SHP77 (cell line): ENCODE measurements at regions not wholly inside any gene's neighbourhood (a gene's known extent, or its start where the extent isn't known, plus 50 kb on each side); places are given as distances from the start of the nearest gene placed in this dataset.
A peak's percentile ranks its signal among the peaks of the same experiment; 100 is the strongest.

Experiments used
- DNase-seq, 2 experiments: peaks; one replicate each; lab custom pipeline; 2025; lab: John Stamatoyannopoulos, UW

GRCh38 chr4:177573507-177573906, 131.3 kb upstream of the AGA start:
- no peak for DNase-seq

GRCh38 chr4:177574446-177574845, 132.2 kb upstream of the AGA start:
- no peak for DNase-seq

GRCh38 chr4:177579649-177580048, 137.4 kb upstream of the AGA start:
- no peak for DNase-seq

- DNase-seq: no peak
Observed at GRCh38 chr4:177582992-177583391, 140.8 kb upstream of the AGA start.

- DNase-seq: no peak
Observed at GRCh38 chr4:177587989-177588388, 145.8 kb upstream of the AGA start.

- no peak for DNase-seq
Observed at GRCh38 chr4:177595386-177595785, 153.1 kb upstream of the AGA start.

GRCh38 chr4:177596035-177596434, 153.8 kb upstream of the AGA start:
- peak in 1 of 2 experiments; percentile 4 for DNase-seq

- DNase-seq: no peak
Observed at GRCh38 chr4:177596991-177597390, 154.8 kb upstream of the AGA start.

GRCh38 chr4:177605252-177605651, 163.0 kb upstream of the AGA start:
- DNase-seq: no peak

- DNase-seq: no peak
Observed at GRCh38 chr4:177607111-177607573, 164.9 kb upstream of the AGA start.

GRCh38 chr4:177611974-177612664, 169.9 kb upstream of the AGA start:
- no peak for DNase-seq

GRCh38 chr4:177612684-177613083, 170.4 kb upstream of the AGA start:
- no peak for DNase-seq

- no peak for DNase-seq
Observed at GRCh38 chr4:177632481-177632880, 190.2 kb upstream of the AGA start.

- no peak for DNase-seq
Observed at GRCh38 chr4:177638871-177639270, 196.6 kb upstream of the AGA start.

- no peak for DNase-seq
Observed at GRCh38 chr4:177640864-177641263, 198.6 kb upstream of the AGA start.

- DNase-seq: no peak
Observed at GRCh38 chr4:177660223-177660622, 218.0 kb upstream of the AGA start.

- DNase-seq: no peak
Observed at GRCh38 chr4:177667687-177668086, 225.4 kb upstream of the AGA start.

- DNase-seq: no peak
Observed at GRCh38 chr4:177671387-177671786, 229.2 kb upstream of the AGA start.

- no peak for DNase-seq
Observed at GRCh38 chr4:177671845-177672244, 229.6 kb upstream of the AGA start.

GRCh38 chr4:177673985-177674489, 231.8 kb upstream of the AGA start:
- no peak for DNase-seq

GRCh38 chr4:177680308-177680707, 238.1 kb upstream of the AGA start:
- DNase-seq: no peak

- DNase-seq: no peak
Observed at GRCh38 chr4:177681902-177682301, 239.7 kb upstream of the AGA start.

GRCh38 chr4:177687117-177687516, 244.9 kb upstream of the AGA start:
- DNase-seq: no peak

- DNase-seq: no peak
Observed at GRCh38 chr4:177692907-177693306, 250.7 kb upstream of the AGA start.
